SK-N-SH (cell line): ENCODE measurements at regions not wholly inside any gene's neighbourhood (a gene's known extent, or its start where the extent isn't known, plus 50 kb on each side); places are given as distances from the start of the nearest gene placed in this dataset.

Experiments
- CTCF ChIA-PET: fragments of 300-600, 350-600 bp; formaldehyde crosslinking; extraction: SDS; loops from one replicate; lab custom pipeline; 2021; lab: Yijun Ruan, JAX
- POLR2A ChIA-PET: fragments of 350-600 bp; sonication (Branson Sonifier 250); formaldehyde crosslinking; extraction: SDS; loops from one replicate; lab custom pipeline; 2020; ENCODE audit warnings: antibody characterized with exemption, inconsistent platforms; lab: Yijun Ruan, JAX
- DNase-seq: peaks from one replicate; pipeline ENCODE4 v3.0.0; 2012
- H2AFZ ChIP-seq: fragments of 200-600 bp; sonication (generic); 2 replicates; pipeline ENCODE4 v1.8.1; 2016; ENCODE audit warnings: antibody characterized with exemption, mild to moderate bottlenecking, low read depth
- H3F3A ChIP-seq: fragments of 200-600 bp; sonication (generic); replicated peaks from 2 replicates; pipeline ENCODE3; 2016; ENCODE audit warnings: antibody characterized with exemption, mild to moderate bottlenecking; ENCODE audit not compliant: insufficient read depth
- H3K27ac ChIP-seq, 2 experiments: fragments of 200-500 bp in 1 of 2; fragments of 200-600 bp in 1 of 2; sonication (Bioruptor generic) in 1 of 2; sonication (generic), shearing (Covaris generic) in 1 of 2; 2 replicates each; pipeline versions ENCODE4 v1.5.1 to v1.6.1; 2014 to 2016; ENCODE audit warnings: low read depth in 2 of 2, inconsistent platforms in 1 of 2, low read length in 1 of 2, mild to moderate bottlenecking in 1 of 2, mixed read lengths in 1 of 2
- H3K27me3 ChIP-seq: fragments of 200-600 bp; sonication (generic), shearing (Covaris generic); 2 replicates; pipeline ENCODE4 v1.6.1; 2016; ENCODE audit warnings: mixed run types; ENCODE audit not compliant: insufficient read depth
- H3K36me3 ChIP-seq, 2 experiments: fragments of 200-500 bp in 1 of 2; fragments of 200-600 bp in 1 of 2; sonication (Bioruptor generic) in 1 of 2; sonication (generic) in 1 of 2; replicated peaks in 1 of 2; 2 replicates each; pipeline versions ENCODE3 to v1.5.1; 2014 to 2016; ENCODE audit warnings: low read length in 1 of 2, mild to moderate bottlenecking in 1 of 2; ENCODE audit not compliant: insufficient read depth in 2 of 2, control insufficient read depth in 1 of 2
- H3K4me1 ChIP-seq, 2 experiments: fragments of 200-500 bp in 1 of 2; fragments of 200-600 bp in 1 of 2; sonication (Bioruptor generic) in 1 of 2; sonication (generic), shearing (Covaris generic) in 1 of 2; 2 replicates each; pipeline versions ENCODE4 v1.5.1 to v1.6.1; 2014 to 2016; ENCODE audit warnings: low read depth in 1 of 2, low read length in 1 of 2, mixed run types in 1 of 2; ENCODE audit not compliant: insufficient read depth in 2 of 2, control insufficient read depth in 1 of 2
- H3K4me2 ChIP-seq: fragments of 200-600 bp; sonication (generic), shearing (Covaris generic); 2 replicates; pipeline ENCODE4 v1.6.1; 2017; ENCODE audit warnings: mixed run types
- H3K4me3 ChIP-seq, 2 experiments: fragments of 200-500 bp in 1 of 2; fragments of 200-600 bp in 1 of 2; sonication (Bioruptor generic) in 1 of 2; sonication (generic), shearing (Covaris generic) in 1 of 2; 2 replicates each; pipeline versions ENCODE4 v1.5.1 to v1.8.1; 2014 to 2016; ENCODE audit warnings: low read depth in 2 of 2, inconsistent platforms in 1 of 2, low read length in 1 of 2, mild to moderate bottlenecking in 1 of 2, mixed read lengths in 1 of 2, moderate library complexity in 1 of 2
- H3K79me2 ChIP-seq: fragments of 200-600 bp; sonication (generic); 2 replicates; pipeline ENCODE4 v1.8.1; 2017; ENCODE audit warnings: mild to moderate bottlenecking; ENCODE audit not compliant: insufficient read depth
- H3K9ac ChIP-seq: fragments of 200-600 bp; sonication (generic); 2 replicates; pipeline ENCODE4 v1.6.1; 2017; ENCODE audit warnings: mixed run types
- H3K9me2 ChIP-seq: fragments of 200-600 bp; sonication (generic); 2 replicates; pipeline ENCODE4 v1.6.1; 2017; ENCODE audit warnings: mixed run types
- H3K9me3 ChIP-seq: fragments of 200-600 bp; sonication (generic); 2 replicates; pipeline ENCODE4 v1.6.1; 2017; ENCODE audit warnings: mixed run types, mild to moderate bottlenecking, moderate library complexity
- H4K20me1 ChIP-seq: fragments of 200-600 bp; sonication (generic); 2 replicates; pipeline ENCODE4 v1.6.1; 2017; ENCODE audit warnings: mild to moderate bottlenecking, mixed run types; ENCODE audit not compliant: insufficient read depth
- ELF1 ChIP-seq: IDR thresholded peaks from 2 replicates; pipeline ENCODE4 v1.4.0; 2012
- EZH2phosphoT487 ChIP-seq: fragments of 200-600 bp; sonication (generic); IDR thresholded peaks from 2 replicates; pipeline ENCODE4 v1.6.1; 2017; ENCODE audit warnings: low read depth, mixed run types, mild to moderate bottlenecking, antibody characterized with exemption, moderate library complexity, borderline replicate concordance
- FOXM1 ChIP-seq: IDR thresholded peaks from 2 replicates; pipeline ENCODE4 v1.4.0; 2012; ENCODE audit warnings: low read depth, mild to moderate bottlenecking
- GATA2 ChIP-seq: sonication (generic); formaldehyde crosslinking; IDR thresholded peaks from 2 replicates; pipeline ENCODE4 v1.5.0; 2020; ENCODE audit warnings: mild to moderate bottlenecking, missing genetic modification reagents
- JUND ChIP-seq: IDR thresholded peaks from 2 replicates; pipeline ENCODE4 v1.4.0; 2012
- MEF2A ChIP-seq: IDR thresholded peaks from 2 replicates; pipeline ENCODE4 v1.4.0; 2012; ENCODE audit warnings: low read depth, borderline replicate concordance
- MXI1 ChIP-seq: IDR thresholded peaks from 2 replicates; pipeline ENCODE4 v1.6.1; 2012; ENCODE audit warnings: mild to moderate bottlenecking, low read depth, low read length, improper control_type of control experiment
- NRF1 ChIP-seq: IDR thresholded peaks from 2 replicates; pipeline ENCODE4 v1.6.1; 2012; ENCODE audit warnings: low read depth, mild to moderate bottlenecking, low read length
- POLR2AphosphoS5 ChIP-seq: IDR thresholded peaks from 2 replicates; pipeline ENCODE4 v1.6.1; 2012; ENCODE audit warnings: low read depth, low read length
- RCOR1 ChIP-seq: fragments of 150-350 bp; IDR thresholded peaks from 2 replicates; pipeline ENCODE4 v1.6.1; 2017; ENCODE audit warnings: antibody characterized with exemption, low read length
- RXRA ChIP-seq: IDR thresholded peaks from 2 replicates; pipeline ENCODE4 v1.4.0; 2012; ENCODE audit warnings: low read depth, mild to moderate bottlenecking, borderline replicate concordance
- SIN3A ChIP-seq: IDR thresholded peaks from 2 replicates; pipeline ENCODE4 v1.6.1; 2012; ENCODE audit warnings: low read depth, mild to moderate bottlenecking, low read length, moderate library complexity, borderline replicate concordance
- SMC3 ChIP-seq: IDR thresholded peaks from 2 replicates; pipeline ENCODE4 v1.6.1; 2012; ENCODE audit warnings: low read depth, low read length, improper control_type of control experiment
- TAF1 ChIP-seq: IDR thresholded peaks from 2 replicates; pipeline ENCODE4 v1.6.1; 2012; ENCODE audit warnings: low read depth, mild to moderate bottlenecking, low read length, moderate library complexity, borderline replicate concordance
- TCF12 ChIP-seq: IDR thresholded peaks from 2 replicates; pipeline ENCODE4 v1.4.0; 2012
- TEAD4 ChIP-seq: IDR thresholded peaks from 2 replicates; pipeline ENCODE4 v1.4.0; 2012; ENCODE audit warnings: mild to moderate bottlenecking, borderline replicate concordance; ENCODE audit not compliant: insufficient read depth
- YY1 ChIP-seq: IDR thresholded peaks from 2 replicates; pipeline ENCODE4 v1.4.0; 2012; ENCODE audit warnings: low read depth, mild to moderate bottlenecking
- WGBS: methylation state at CpG from one replicate; pipeline ENCODE4 v1.1.6; 2017; ENCODE audit warnings: low lambda C conversion rate; 5-methylcytosine and 5-hydroxymethylcytosine counted together
- TF ChIP-seq, protein P1 (sequence below): IDR thresholded peaks from 2 replicates; pipeline ENCODE4 v1.6.1; 2012; ENCODE audit warnings: mild to moderate bottlenecking, low read depth, low read length, moderate library complexity
- TF ChIP-seq, protein P2 (sequence below): fragments of 150-350 bp; IDR thresholded peaks from 2 replicates; pipeline ENCODE4 v1.6.1; 2016; ENCODE audit warnings: mild to moderate bottlenecking, low read depth, low read length
- TF ChIP-seq, protein P3 (sequence below): IDR thresholded peaks from 2 replicates; pipeline ENCODE4 v1.4.0; 2012; ENCODE audit warnings: low read depth, borderline replicate concordance

DNA sequence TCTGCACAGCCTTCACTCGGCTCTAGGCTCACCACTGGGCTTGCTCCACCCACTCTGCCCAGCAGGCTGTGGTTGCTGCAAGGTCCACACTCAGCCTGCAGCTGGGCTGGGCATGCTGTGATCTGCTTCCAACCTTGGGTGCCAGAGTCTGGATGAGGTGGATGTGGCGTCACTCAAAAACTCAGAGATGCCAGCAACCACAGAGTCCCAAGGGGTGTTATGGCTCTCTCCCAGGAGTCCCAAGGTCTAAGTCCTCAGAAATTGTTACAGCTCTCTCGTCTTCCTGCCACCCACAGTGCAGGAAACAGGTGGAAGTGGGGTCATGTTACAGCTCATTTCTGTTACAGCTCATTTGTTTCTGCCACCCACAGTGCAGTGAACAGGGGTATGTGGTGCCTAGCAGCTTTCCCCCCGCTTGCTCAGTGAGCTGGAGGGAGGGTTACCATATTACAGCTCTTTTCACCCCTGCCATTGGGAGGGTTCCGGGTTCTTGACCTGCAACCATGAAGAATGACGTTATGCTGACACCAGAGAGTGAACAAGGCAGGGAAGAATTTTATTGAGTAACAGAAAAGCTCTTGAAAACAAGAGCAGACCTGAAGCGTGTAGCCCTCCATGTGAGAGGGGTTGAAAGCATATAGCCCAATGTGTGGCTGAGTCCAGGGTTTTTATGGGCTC lies 893.9 kb downstream of the PCDH7 start:
- H3K9me2 ChIP-seq = no peaks in the 10 kb centered on the region
- no peaks in the 10 kb centered on the region; the same call in 1 of the 2 replicates for H3K79me2 ChIP-seq
- no peak overlapping the region for H3K4me3 ChIP-seq
- H3K36me3 ChIP-seq = no peaks in the 10 kb centered on the region
- no peaks in the 10 kb centered on the region for H3K9me3 ChIP-seq
- no peak overlapping the region for H2AFZ ChIP-seq
- H3F3A ChIP-seq = no peaks in the 10 kb centered on the region
- WGBS = 11% methylated on average over 7 of the region's 7 CpGs
- CTCF ChIA-PET = interaction anchor here (0.6 kb wide), 1 partner anchor 892 kb away, joined by 3 read pairs; no protein-coding TSS in a partner anchor
- no peak overlapping the region for H3K9ac ChIP-seq
- H4K20me1 ChIP-seq = no peaks in the 10 kb centered on the region
- no peak for DNase-seq
- H3K4me1 ChIP-seq = no peaks in the 10 kb centered on the region; a peak in 1 of 4 replicates
- no peak overlapping the region for H3K27ac ChIP-seq
- POLR2A ChIA-PET = no interaction called here
- no peak overlapping the region for H3K4me2 ChIP-seq
- H3K27me3 ChIP-seq = no peaks in the 10 kb centered on the region
- TF ChIP-seq FOXM1 = no peak
- no peak for TF ChIP-seq ELF1
- no peak for TF ChIP-seq TAF1
- no peak for TF ChIP-seq SMC3
- TF ChIP-seq, protein P1, sequence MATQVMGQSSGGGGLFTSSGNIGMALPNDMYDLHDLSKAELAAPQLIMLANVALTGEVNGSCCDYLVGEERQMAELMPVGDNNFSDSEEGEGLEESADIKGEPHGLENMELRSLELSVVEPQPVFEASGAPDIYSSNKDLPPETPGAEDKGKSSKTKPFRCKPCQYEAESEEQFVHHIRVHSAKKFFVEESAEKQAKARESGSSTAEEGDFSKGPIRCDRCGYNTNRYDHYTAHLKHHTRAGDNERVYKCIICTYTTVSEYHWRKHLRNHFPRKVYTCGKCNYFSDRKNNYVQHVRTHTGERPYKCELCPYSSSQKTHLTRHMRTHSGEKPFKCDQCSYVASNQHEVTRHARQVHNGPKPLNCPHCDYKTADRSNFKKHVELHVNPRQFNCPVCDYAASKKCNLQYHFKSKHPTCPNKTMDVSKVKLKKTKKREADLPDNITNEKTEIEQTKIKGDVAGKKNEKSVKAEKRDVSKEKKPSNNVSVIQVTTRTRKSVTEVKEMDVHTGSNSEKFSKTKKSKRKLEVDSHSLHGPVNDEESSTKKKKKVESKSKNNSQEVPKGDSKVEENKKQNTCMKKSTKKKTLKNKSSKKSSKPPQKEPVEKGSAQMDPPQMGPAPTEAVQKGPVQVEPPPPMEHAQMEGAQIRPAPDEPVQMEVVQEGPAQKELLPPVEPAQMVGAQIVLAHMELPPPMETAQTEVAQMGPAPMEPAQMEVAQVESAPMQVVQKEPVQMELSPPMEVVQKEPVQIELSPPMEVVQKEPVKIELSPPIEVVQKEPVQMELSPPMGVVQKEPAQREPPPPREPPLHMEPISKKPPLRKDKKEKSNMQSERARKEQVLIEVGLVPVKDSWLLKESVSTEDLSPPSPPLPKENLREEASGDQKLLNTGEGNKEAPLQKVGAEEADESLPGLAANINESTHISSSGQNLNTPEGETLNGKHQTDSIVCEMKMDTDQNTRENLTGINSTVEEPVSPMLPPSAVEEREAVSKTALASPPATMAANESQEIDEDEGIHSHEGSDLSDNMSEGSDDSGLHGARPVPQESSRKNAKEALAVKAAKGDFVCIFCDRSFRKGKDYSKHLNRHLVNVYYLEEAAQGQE = no peak
- no peak for TF ChIP-seq RCOR1
- TF ChIP-seq MXI1 = no peak
- TF ChIP-seq EZH2phosphoT487 = no peak
- no peak for TF ChIP-seq TCF12
- no peak for TF ChIP-seq GATA2
- no peak for TF ChIP-seq JUND
- no peak for TF ChIP-seq POLR2AphosphoS5
- no peak for TF ChIP-seq SIN3A
- no peak for TF ChIP-seq YY1
- TF ChIP-seq RXRA = no peak
- TF ChIP-seq, protein P2, sequence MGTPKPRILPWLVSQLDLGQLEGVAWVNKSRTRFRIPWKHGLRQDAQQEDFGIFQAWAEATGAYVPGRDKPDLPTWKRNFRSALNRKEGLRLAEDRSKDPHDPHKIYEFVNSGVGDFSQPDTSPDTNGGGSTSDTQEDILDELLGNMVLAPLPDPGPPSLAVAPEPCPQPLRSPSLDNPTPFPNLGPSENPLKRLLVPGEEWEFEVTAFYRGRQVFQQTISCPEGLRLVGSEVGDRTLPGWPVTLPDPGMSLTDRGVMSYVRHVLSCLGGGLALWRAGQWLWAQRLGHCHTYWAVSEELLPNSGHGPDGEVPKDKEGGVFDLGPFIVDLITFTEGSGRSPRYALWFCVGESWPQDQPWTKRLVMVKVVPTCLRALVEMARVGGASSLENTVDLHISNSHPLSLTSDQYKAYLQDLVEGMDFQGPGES = no peak
- TF ChIP-seq TEAD4 = no peak
- no peak for TF ChIP-seq NRF1
- TF ChIP-seq, protein P3, sequence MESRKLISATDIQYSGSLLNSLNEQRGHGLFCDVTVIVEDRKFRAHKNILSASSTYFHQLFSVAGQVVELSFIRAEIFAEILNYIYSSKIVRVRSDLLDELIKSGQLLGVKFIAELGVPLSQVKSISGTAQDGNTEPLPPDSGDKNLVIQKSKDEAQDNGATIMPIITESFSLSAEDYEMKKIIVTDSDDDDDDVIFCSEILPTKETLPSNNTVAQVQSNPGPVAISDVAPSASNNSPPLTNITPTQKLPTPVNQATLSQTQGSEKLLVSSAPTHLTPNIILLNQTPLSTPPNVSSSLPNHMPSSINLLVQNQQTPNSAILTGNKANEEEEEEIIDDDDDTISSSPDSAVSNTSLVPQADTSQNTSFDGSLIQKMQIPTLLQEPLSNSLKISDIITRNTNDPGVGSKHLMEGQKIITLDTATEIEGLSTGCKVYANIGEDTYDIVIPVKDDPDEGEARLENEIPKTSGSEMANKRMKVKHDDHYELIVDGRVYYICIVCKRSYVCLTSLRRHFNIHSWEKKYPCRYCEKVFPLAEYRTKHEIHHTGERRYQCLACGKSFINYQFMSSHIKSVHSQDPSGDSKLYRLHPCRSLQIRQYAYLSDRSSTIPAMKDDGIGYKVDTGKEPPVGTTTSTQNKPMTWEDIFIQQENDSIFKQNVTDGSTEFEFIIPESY = no peak
- TF ChIP-seq MEF2A = no peak
